NCI-H2107 treated with DMSO at 0.1 percent for 48 hours (cell line): ENCODE measurements at regions not wholly inside any gene's neighbourhood (a gene's known extent, or its start where the extent isn't known, plus 50 kb on each side); places are given as distances from the start of the nearest gene placed in this dataset.
A peak's percentile ranks its signal among the peaks of the same experiment; 100 is the strongest.

Experiments used
- DNase-seq: peaks from one replicate; lab custom pipeline; 2025; ENCODE audit not compliant: unreplicated experiment; lab: John Stamatoyannopoulos, UW

- no peak for DNase-seq
Measured at GRCh38 chr12:14148489-14149270, 167.3 kb upstream of the GRIN2B start.

GRCh38 chr12:14153803-14154202 is 172.4 kb upstream of the GRIN2B start:
- no peak for DNase-seq

- no peak for DNase-seq
Measured at GRCh38 chr12:14156606-14157005, 175.2 kb upstream of the GRIN2B start.

GRCh38 chr12:14157088-14157747 is 175.8 kb upstream of the GRIN2B start:
- DNase-seq: no peak

- no peak for DNase-seq
Measured at GRCh38 chr12:14164266-14164665, 182.9 kb upstream of the GRIN2B start.

- DNase-seq: peak; percentile 27
Measured at GRCh38 chr12:14167005-14167628, 185.7 kb upstream of the GRIN2B start.

- no peak for DNase-seq
Measured at GRCh38 chr12:14169281-14169680, 187.9 kb upstream of the GRIN2B start.

GRCh38 chr12:14171106-14171505 is 189.7 kb upstream of the GRIN2B start:
- no peak for DNase-seq

- DNase-seq: no peak
Measured at GRCh38 chr12:14175206-14175605, 190.3 kb upstream of the ATF7IP start.

- peak; percentile 90 for DNase-seq
Measured at GRCh38 chr12:14185427-14186192, 179.9 kb upstream of the ATF7IP start.

GRCh38 chr12:14186193-14186502 is 179.3 kb upstream of the ATF7IP start:
- no peak for DNase-seq

GRCh38 chr12:14187002-14187401 is 178.5 kb upstream of the ATF7IP start:
- no peak for DNase-seq

GRCh38 chr12:14187966-14188365 is 177.5 kb upstream of the ATF7IP start:
- DNase-seq: no peak

- DNase-seq: no peak
Measured at GRCh38 chr12:14188744-14189143, 176.7 kb upstream of the ATF7IP start.

- DNase-seq: no peak
Measured at GRCh38 chr12:14190694-14191093, 174.8 kb upstream of the ATF7IP start.

GRCh38 chr12:14191612-14192011 is 173.9 kb upstream of the ATF7IP start:
- no peak for DNase-seq

GRCh38 chr12:14193639-14194038 is 171.8 kb upstream of the ATF7IP start:
- no peak for DNase-seq

GRCh38 chr12:14194572-14194971 is 170.9 kb upstream of the ATF7IP start:
- DNase-seq: no peak

- DNase-seq: no peak
Measured at GRCh38 chr12:14199455-14200198, 165.9 kb upstream of the ATF7IP start.

GRCh38 chr12:14200598-14200997 is 164.9 kb upstream of the ATF7IP start:
- no peak for DNase-seq

- no peak for DNase-seq
Measured at GRCh38 chr12:14201291-14201690, 164.2 kb upstream of the ATF7IP start.
